TTC549 (cell line): ENCODE measurements at regions not wholly inside any gene's neighbourhood (a gene's known extent, or its start where the extent isn't known, plus 50 kb on each side); places are given as distances from the start of the nearest gene placed in this dataset.

Experiments used
- FAIRE-seq: peaks from 2 replicates; lab custom pipeline; 2012; peaks lifted over from hg19 to GRCh38; lab: Jason Lieb, UNC

DNA sequence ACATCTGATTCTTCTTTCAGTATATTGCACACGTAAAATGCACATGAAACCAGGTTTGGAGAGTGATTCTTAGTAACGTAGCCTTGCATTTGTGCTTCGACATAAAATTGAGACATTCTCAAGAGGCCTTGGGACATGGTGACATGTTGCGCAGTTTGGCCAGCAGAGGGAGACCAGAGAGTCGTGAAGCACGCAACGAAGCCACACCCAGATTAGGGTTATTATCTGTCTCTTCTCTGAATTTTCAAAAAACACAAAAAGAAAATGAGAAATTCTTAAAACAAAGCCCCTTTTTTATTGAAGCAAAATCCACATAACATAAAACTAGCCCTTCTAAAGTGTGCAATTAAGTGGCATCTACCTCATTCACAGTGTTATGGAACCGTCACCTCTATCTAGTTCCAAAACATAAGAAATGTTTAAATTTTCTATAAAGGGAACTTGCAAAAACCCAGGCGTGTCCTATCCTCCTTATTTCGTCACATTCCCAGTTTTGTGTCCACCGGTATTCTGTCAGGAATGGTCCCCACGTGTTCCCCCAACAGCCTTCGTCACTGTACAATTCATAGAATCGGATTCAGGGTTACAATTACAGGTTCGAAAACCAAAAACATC, 108.8 kb upstream of the ATF7IP start:
- FAIRE-seq, result peak; percentile 32

- FAIRE-seq, result peak; percentile 90
These were observed 108.2 kb upstream of the ATF7IP start for GRCh38 chr12:14257303-14257733.

GRCh38 chr12:14257734-14258574, 107.5 kb upstream of the ATF7IP start:
- no peak for FAIRE-seq

DNA sequence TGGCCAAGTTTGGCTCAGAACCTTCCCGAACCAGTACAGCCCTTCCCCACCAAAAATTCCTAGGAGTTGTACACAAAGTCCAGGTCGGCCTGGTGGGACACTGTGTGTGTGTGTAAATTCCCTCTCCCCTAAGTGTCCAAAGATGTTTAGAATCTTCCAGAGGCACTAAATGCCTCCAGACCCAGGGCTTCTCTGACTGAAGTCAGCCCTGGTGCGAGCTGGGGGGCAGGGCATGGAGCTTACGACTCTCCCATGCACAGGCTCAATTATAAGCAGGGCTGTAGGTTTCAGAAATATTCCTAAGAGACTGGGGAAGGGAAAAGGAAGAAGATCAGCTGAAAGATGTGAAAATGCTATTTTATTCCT, 106.9 kb upstream of the ATF7IP start:
- no peak for FAIRE-seq

- no peak for FAIRE-seq
These were observed 105.9 kb upstream of the ATF7IP start for GRCh38 chr12:14259481-14260010.

DNA sequence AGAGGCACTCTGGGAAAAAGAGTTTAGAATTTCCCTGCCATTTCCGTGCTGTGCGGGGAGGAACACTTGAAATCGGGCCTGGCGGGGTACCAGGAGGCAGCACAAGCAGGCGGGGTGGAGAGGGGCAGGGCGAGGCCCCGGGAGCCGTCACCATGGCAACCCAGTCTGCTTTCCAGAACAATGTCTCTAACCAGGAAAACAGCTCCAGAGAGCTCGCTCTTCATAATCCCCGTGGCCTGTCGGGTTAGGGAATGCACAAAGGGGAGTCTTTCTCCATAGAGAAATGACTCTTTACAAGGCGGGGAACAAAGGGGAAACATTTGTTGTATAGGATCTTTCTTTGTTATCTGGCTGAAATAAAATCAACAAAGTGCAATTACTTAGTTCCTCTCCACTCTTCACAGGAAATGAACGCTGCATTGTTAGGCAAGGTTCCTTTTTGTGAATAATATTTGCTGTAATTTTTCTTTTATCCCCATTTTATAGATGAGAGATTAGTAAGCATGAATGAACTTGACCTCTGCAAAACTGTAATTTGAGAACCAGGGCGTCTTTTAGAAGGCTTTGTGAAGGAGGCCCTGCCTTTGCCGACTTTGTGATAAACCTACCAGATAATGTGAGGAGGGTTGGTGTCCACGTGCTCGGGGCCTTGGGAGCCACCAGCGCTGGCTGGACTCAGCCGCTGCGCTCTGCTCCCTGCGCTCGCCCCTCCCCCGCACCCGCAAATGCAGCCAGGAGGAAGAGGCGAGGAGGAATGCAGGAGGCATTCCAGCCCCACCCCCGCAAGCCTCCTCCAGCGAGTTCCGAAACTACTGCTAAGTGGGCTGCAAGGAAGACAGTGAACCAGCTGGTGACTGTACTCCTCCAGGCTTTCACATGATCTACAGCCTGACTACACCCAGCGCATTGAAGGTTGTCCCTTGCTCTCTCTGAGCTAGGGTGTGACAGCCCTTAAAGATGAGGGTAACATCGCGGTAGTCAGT, 105.2 kb upstream of the ATF7IP start:
- FAIRE-seq, result no peak

GRCh38 chr12:14261096-14261495, 104.4 kb upstream of the ATF7IP start:
- no peak for FAIRE-seq

- FAIRE-seq, result no peak
These were observed 103.6 kb upstream of the ATF7IP start for GRCh38 chr12:14261861-14262260.

DNA sequence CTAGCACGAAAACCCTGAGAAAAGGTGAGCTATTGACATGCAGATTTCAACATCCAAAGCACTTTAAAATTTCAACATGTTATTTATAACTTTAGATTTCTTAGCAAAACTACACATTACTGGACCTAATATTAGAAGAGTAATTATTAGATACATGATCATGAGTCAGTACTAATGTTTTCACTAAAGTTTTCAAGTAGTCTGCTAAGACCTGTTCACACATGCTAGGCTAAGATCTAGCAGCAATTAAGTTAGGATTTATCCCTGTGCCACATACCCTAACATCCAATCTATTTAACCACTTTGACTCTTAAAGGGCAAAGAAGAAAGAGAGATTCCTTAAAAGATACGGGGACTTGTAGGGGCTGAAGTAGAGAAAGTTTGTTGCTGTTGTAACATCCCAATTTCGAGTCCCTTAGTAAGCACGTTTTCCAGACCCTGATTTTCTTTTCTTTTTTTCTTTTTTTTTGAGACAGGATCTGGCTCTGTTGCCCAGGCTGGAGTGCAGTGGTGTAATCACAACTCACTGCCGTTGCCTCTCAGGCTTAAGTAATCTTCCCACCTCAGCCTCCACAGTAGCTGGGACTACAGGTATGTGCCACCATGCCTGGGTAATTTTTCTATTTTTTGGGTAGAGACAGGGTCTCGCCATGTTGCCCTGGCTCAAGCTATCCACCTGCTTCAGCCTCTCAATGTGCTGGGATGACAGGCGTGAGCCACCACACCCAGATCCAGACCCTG, 102.5 kb upstream of the ATF7IP start:
- no peak for FAIRE-seq

GRCh38 chr12:14263742-14264141, 101.7 kb upstream of the ATF7IP start:
- FAIRE-seq, result no peak

DNA sequence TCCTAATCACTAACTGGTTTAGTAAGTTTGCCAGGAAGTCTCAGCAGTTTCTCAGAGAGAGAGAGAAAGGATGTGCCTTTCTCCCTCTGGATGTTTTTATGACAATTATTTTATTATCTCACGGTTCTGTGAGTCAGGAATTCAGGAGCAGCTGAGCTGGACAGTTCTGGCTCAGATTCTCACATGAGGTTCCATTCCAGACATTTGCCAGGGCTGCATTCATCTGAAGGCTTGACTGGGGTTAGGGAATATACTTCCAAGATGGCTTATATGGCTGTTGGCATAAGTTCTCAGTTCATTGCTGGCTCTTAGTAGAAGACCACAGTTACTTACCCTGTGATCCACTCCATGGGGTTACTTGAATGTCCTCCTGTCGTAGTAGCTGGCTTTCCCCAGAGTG, 101.2 kb upstream of the ATF7IP start:
- no peak for FAIRE-seq

GRCh38 chr12:14264778-14265177, 100.7 kb upstream of the ATF7IP start:
- FAIRE-seq, result no peak

GRCh38 chr12:14268120-14268515, 97.4 kb upstream of the ATF7IP start:
- FAIRE-seq, result no peak

- FAIRE-seq, result no peak
These were observed 95.1 kb upstream of the ATF7IP start for GRCh38 chr12:14270392-14270791.

DNA sequence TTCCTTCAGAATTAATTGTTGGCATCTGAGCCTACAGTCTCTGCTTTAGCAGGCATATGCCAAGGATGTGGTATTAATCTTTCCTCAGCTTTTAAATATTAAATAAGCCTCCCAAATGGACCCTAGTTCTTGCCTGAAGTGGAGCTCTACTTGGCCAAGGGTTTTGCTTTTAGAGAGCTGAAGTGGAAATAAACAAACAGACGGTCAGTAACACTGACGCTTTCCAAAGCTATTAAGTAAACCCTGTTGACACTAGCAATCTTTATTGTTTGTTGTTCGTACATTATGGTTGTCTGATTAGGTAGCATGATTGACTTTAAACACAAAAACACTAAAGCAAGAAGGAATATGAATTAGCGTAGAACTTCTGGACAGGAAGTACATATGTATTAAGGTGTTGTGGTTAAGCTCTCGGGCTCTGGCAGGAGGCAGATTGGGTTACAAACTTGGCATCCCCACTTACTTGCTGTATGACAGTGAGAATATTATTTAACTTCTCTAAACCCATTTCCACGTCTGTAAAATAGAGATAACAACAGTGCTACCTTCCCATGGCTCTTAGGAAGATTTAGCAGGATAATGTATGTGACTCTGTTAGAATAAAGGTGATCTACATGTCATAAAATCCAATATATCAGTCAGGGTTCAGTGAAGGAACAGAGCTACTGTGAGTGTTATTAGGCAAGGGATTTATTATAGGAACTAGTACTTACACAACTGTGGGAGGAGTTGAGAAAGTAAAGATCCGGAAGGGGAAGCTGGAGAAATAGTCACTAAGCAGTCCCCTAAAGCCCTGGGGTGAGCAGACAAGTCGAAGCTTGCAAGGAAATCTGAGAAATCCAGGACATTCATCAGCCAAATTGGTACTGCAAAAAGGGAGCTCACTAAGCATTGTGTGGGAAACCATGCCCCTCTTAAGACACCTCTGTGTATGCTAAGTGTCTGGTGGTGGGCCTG, 92.2 kb upstream of the ATF7IP start:
- no peak for FAIRE-seq

DNA sequence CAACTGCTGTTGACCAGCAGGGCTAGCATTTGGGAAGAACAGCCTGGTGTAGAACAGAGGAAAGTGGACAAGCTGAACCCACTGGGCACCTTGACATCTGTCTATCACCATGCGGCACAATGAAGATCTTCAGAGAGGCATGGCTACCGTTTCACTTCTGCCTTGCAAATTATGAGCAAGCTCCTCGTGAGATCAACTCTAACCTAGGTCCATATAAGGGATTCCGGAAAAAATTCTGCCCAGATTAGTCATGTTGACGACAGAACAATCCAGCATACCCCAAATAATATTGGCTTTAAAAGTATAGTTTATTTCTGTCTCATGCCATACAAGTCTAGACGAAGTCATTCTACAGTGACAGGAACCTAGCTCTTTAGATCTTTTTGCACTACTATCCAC, 91.6 kb upstream of the ATF7IP start:
- no peak for FAIRE-seq

DNA sequence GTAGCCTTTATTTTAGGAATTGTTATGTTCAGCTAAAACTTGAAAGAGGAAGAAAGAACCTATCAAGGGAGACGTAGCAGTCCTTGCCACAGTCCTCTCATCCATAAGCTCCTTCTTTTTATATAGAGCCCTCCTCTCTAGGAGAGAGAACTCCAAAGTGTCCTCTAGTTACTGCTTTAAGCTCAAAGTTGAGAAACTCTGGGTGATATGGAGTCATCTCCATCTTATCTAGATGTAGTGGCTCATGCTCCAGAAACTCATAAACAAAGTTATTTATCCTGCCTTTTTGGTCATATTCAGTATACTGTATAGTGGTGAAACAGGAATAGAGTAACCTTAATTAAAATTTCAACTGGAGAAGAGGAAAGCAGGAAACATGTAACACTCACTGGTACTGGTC, 90.4 kb upstream of the ATF7IP start:
- FAIRE-seq, result no peak

GRCh38 chr12:14275886-14276285, 89.6 kb upstream of the ATF7IP start:
- FAIRE-seq, result no peak

- no peak for FAIRE-seq
These were observed 87.1 kb upstream of the ATF7IP start for GRCh38 chr12:14278294-14278953.

DNA sequence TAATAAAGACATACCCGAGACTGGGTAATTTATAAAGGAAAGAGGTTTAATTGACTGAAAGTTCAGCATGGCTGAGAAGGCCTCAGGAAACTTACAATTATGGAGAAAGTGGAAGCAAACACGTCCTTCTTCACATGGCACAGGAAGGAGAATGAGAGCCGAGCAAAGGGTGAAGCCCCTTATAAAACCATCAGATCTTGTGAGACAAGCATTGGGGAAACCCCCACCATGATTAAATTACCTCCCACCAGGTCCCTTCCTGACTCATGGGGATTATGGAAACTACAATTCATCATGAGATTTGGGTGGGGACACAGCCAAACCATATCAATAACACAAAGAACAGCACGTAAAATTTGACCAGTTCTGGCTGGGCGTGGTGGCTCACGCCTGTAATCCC, 85.6 kb upstream of the ATF7IP start:
- FAIRE-seq, result no peak
